Small intestine (tissue), 7 donors: ENCODE measurements at regions not wholly inside any gene's neighbourhood (a gene's known extent, or its start where the extent isn't known, plus 50 kb on each side); places are given as distances from the start of the nearest gene placed in this dataset.

ENCODE experiments used
- DNase-seq, 2 donors: peaks; one replicate each; pipeline versions ENCODE4 v3.0.0 to v3.0.0-alpha.2; 2013
- FAIRE-seq: peaks from 2 replicates; lab custom pipeline; 2012; peaks lifted over from hg19 to GRCh38; lab: Jason Lieb, UNC
- H3K27ac ChIP-seq, 3 donors: one replicate each; pipeline ENCODE4 v1.5.1; 2013; ENCODE audit warnings: low read length in 2 of 3, mild to moderate bottlenecking in 2 of 3, control low read depth in 1 of 3, inconsistent platforms in 1 of 3, low read depth in 1 of 3, moderate library complexity in 1 of 3
- H3K27me3 ChIP-seq, 3 donors: one replicate each; pipeline ENCODE4 v1.6.1; 2013; ENCODE audit warnings: low read length in 3 of 3, inconsistent platforms in 1 of 3; ENCODE audit not compliant: control insufficient read depth in 3 of 3, insufficient read depth in 3 of 3
- H3K36me3 ChIP-seq, 3 donors: one replicate each; pipeline ENCODE4 v1.6.1; 2013; ENCODE audit warnings: low read length in 3 of 3, inconsistent platforms in 1 of 3, low read depth in 1 of 3, mild to moderate bottlenecking in 1 of 3, moderate library complexity in 1 of 3; ENCODE audit not compliant: control insufficient read depth in 3 of 3, insufficient read depth in 2 of 3
- H3K4me1 ChIP-seq, 3 donors: one replicate each; pipeline ENCODE4 v1.6.1; 2013; ENCODE audit warnings: low read length in 2 of 3, inconsistent platforms in 1 of 3, low read depth in 1 of 3, mild to moderate bottlenecking in 1 of 3, moderate library complexity in 1 of 3; ENCODE audit not compliant: control insufficient read depth in 3 of 3, insufficient read depth in 2 of 3
- H3K4me3 ChIP-seq, 3 donors: one replicate each; pipeline ENCODE4 v1.5.1; 2013; ENCODE audit warnings: low read length in 3 of 3, control low read depth in 1 of 3, inconsistent platforms in 1 of 3, low read depth in 1 of 3, mild to moderate bottlenecking in 1 of 3, moderate library complexity in 1 of 3
- H3K9me3 ChIP-seq, 2 donors: one replicate each; pipeline ENCODE4 v1.6.1; 2013; ENCODE audit warnings: low read depth in 1 of 2, low read length in 1 of 2; ENCODE audit not compliant: control insufficient read depth in 2 of 2, insufficient read depth in 1 of 2
- WGBS, 3 donors: extraction: QIAGEN DNeasy Blood & Tissue Kit; methylation state at CpG; one replicate each; pipeline ENCODE4 v1.1.7; 2013; 5-methylcytosine and 5-hydroxymethylcytosine counted together
- donor health status: healthy with polysubstance abuse.
- donor health status: control.
- donor health status: control.
- donor health status: Bipolar disorder and iron deficiency.
- donor health status: healthy.

GRCh38 chr2:21793461-21793860 lies 669.7 kb downstream of the TDRD15 start:
- H3K27ac ChIP-seq, result no peak overlapping the region
- DNase-seq (no peak), FAIRE-seq (no peak)
- no peaks in the 10 kb centered on the region for H3K36me3 ChIP-seq
- no peaks in the 10 kb centered on the region for H3K4me1 ChIP-seq
- no peaks in the 10 kb centered on the region for H3K27me3 ChIP-seq
- 20 to 26% (median 23%) methylated on average over 1 of the region's 1 CpG for WGBS, 3 donors
- H3K9me3 ChIP-seq, result no peaks in the 10 kb centered on the region
- H3K4me3 ChIP-seq, result no peak overlapping the region

- no peak for FAIRE-seq
These were observed 670.8 kb downstream of the TDRD15 start for GRCh38 chr2:21794611-21795010.

GRCh38 chr2:21800356-21800755 lies 676.6 kb downstream of the TDRD15 start:
- no peaks in the 10 kb centered on the region for H3K4me1 ChIP-seq
- H3K4me3 ChIP-seq, result no peak overlapping the region
- H3K36me3 ChIP-seq, result no peaks in the 10 kb centered on the region
- H3K27me3 ChIP-seq, result no peaks in the 10 kb centered on the region
- H3K27ac ChIP-seq, result no peak overlapping the region
- 29 to 47% (median 47%) methylated on average over 1 of the region's 1 CpG for whole genome bisulfite sequencing, 3 donors
- no peak for FAIRE-seq
- DNase-seq, result no peak
- H3K9me3 ChIP-seq, result no peaks in the 10 kb centered on the region

More at GRCh38 chr2:21794611-21795010, 670.8 kb downstream of the TDRD15 start:
- WGBS, 3 donors, result 71 to 82% (median 76%) methylated on average over 2 of the region's 2 CpGs
- DNase-seq, result no peak
- no peaks in the 10 kb centered on the region for H3K4me1 ChIP-seq
- no peaks in the 10 kb centered on the region for H3K36me3 ChIP-seq
- H3K4me3 ChIP-seq, result no peak overlapping the region
- H3K27me3 ChIP-seq, result no peaks in the 10 kb centered on the region
- H3K27ac ChIP-seq, result no peak overlapping the region
- H3K9me3 ChIP-seq, result no peaks in the 10 kb centered on the region

DNA sequence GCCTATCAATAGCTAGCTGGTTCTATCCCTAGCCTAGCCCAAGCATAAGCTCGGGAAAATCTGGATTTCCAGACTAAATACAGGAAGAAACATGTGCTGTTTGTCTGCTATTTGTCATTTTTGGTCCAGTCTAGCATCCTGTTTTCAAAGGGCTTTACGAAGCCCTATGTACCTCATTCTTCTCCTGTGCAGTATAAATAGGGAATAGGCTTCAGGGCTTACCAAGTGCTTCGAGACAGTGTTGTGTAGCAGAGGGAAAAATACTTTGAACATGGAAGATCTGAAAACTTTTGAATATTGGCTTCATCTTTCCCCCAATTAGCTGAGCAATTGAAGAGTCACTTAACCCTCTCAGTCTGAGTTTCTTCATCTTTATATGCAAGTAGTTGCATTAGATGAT lies 679.8 kb downstream of the TDRD15 start:
- DNase-seq (no peak), FAIRE-seq (no peak)
- Histone ChIP-seq H3K27me3 (no peaks in the 10 kb centered on the region), H3K4me3 (no peak overlapping the region), H3K27ac (no peak overlapping the region), H3K4me1 (no peaks in the 10 kb centered on the region), H3K9me3 (no peaks in the 10 kb centered on the region), H3K36me3 (no peaks in the 10 kb centered on the region)
- WGBS, 3 donors, result 32 to 42% (median 40%) methylated on average over 3 of the region's 3 CpGs

DNA sequence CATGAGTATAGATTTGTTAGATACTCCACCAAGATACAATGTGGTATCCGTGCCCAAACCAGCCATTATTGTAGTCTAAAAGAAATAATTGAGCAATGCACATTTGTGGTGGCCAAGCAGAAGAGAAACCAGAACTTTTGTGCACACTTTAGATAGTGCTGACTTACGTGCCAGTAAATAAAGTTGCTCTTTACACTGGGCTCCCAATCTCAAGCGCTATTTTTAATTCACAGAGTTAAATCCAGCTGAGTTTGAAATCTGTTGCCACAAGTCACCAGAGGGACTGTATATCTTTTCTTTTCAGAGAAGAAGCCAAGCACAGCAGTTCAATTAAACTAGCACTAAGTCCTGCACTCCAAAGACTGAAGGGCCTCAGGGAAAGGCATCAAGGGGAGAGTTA lies 680.4 kb downstream of the TDRD15 start:
- Histone ChIP-seq H3K27ac (no peak overlapping the region), H3K36me3 (no peaks in the 10 kb centered on the region), H3K9me3 (no peaks in the 10 kb centered on the region), H3K27me3 (no peaks in the 10 kb centered on the region), H3K4me1 (no peaks in the 10 kb centered on the region), H3K4me3 (no peak overlapping the region)
- no peak for DNase-seq
- FAIRE-seq, result no peak
- 70 to 84% (median 78%) methylated on average over 3 of the region's 3 CpGs for WGBS, 3 donors

DNA sequence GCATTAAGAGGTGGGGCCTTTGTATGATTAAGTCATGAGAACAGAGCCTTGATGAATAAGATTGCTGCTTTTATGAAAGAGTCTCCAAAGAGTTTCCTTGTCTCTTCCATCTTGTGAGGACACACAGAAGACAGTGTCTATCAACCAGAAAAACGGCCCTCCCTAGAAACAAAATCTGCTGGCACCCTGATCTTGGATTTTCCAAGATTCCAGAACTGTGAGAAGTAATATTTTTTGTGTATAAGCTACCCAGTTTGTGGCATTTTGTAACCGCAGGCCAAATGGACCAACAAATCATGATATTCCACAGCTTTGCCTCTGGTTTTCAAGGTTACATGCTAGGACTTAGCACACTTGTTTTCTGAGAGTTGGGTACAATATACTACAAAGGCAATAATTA lies 687.8 kb downstream of the TDRD15 start:
- DNase-seq (no peak), FAIRE-seq (no peak)
- H3K36me3 ChIP-seq, result no peaks in the 10 kb centered on the region
- 55 to 75% (median 59%) methylated on average over 2 of the region's 2 CpGs for WGBS, 3 donors
- H3K4me3 ChIP-seq, result no peak overlapping the region
- no peak overlapping the region for H3K27ac ChIP-seq
- H3K27me3 ChIP-seq, result no peaks in the 10 kb centered on the region
- H3K4me1 ChIP-seq, result no peaks in the 10 kb centered on the region
- no peaks in the 10 kb centered on the region for H3K9me3 ChIP-seq

DNA sequence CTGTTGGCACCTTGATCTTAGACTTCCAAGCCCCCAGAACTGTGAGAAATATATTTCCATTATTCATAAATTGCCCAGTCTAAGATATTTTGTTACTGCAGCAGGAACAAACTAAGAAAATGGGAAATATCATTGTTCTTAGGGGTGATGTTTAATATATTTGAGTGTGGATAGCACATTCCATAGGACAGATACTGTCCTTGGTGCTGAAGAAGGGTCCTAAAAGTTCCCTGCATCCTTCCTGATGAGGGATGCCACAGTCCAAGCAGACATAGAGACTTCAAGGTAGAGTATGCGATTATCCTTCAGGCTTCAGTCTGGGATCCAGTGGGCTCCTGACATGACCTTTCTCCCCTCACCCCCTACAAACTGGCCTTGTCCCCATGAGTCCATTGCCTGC lies 689.0 kb downstream of the TDRD15 start:
- H3K36me3 ChIP-seq, result no peaks in the 10 kb centered on the region
- WGBS, 3 donors, result 72 to 87% (median 83%) methylated on average over 1 of the region's 1 CpG
- no peak overlapping the region for H3K4me3 ChIP-seq
- H3K27ac ChIP-seq, result no peak overlapping the region
- FAIRE-seq (no peak), DNase-seq (peak in 1 of 2 donors; percentile 2)
- no peaks in the 10 kb centered on the region for H3K9me3 ChIP-seq
- no peaks in the 10 kb centered on the region for H3K27me3 ChIP-seq
- H3K4me1 ChIP-seq, result no peaks in the 10 kb centered on the region

GRCh38 chr2:21814588-21815149 lies 690.9 kb downstream of the TDRD15 start:
- H3K27me3 ChIP-seq, result no peaks in the 10 kb centered on the region
- peaks cover 0 to 2% of the 10 kb centered on the region in 2 donors for H3K9me3 ChIP-seq
- H3K4me1 ChIP-seq, result no peaks in the 10 kb centered on the region
- WGBS, 3 donors, result 71 to 80% (median 79%) methylated on average over 4 of the region's 4 CpGs
- no peak overlapping the region for H3K27ac ChIP-seq
- no peak for FAIRE-seq
- H3K36me3 ChIP-seq, result no peaks in the 10 kb centered on the region
- H3K4me3 ChIP-seq, result no peak overlapping the region
- DNase-seq, result no peak

DNA sequence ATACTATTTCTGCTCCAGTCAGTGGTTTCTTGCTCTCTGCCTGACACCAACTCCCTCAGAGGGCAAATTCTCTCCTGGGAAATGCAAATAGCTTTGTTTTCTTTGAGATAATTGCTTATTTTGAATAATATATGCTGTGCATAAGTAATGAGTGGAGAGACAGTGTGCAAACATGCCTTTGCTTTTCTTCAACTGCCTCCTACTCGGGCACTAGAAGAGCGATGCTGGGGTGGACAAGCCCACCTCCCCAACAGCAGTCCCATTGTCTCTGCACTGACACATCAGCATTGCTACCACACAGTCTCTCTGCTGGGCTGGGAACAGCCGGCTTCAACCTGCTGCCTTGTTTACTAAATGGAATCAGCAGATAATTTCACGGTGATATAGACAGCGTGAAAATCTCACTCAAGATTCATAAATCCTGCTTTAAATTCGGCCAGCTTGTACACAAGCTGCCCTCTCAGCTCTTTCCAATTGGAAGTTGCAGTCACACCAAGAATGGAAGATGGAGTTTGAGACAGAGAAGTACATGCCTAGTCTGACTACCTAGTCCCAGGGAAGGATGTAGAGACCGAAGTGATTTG lies 694.5 kb downstream of the TDRD15 start:
- 49 to 60% (median 59%) methylated on average over 7 of the region's 7 CpGs for WGBS, 3 donors
- FAIRE-seq (no peak), DNase-seq (no peak)
- Histone ChIP-seq H3K36me3 (no peaks in the 10 kb centered on the region), H3K27ac (no peak overlapping the region), H3K4me1 (no peaks in the 10 kb centered on the region), H3K9me3 (peaks cover 0 to 2% of the 10 kb centered on the region in 2 donors), H3K27me3 (no peaks in the 10 kb centered on the region), H3K4me3 (no peak overlapping the region)
